OCI-LY1 (cell line): ENCODE measurements at regions not wholly inside any gene's neighbourhood (a gene's known extent, or its start where the extent isn't known, plus 50 kb on each side); places are given as distances from the start of the nearest gene placed in this dataset.

Source experiments
- H2AFZ ChIP-seq: fragments of 200-600 bp; sonication (generic), shearing (Covaris generic); 2 replicates; pipeline ENCODE4 v1.6.0; 2014; ENCODE audit warnings: antibody characterized with exemption, mild to moderate bottlenecking, low read length
- H3F3A ChIP-seq: fragments of 200-600 bp; sonication (generic), shearing (Covaris generic); 2 replicates; pipeline ENCODE4 v1.6.0; 2014; ENCODE audit warnings: mild to moderate bottlenecking, antibody characterized with exemption, low read length, moderate library complexity; ENCODE audit not compliant: insufficient read depth
- H3K27ac ChIP-seq: fragments of 200-600 bp; sonication (generic); 2 replicates; pipeline ENCODE4 v1.5.1; 2014; ENCODE audit warnings: low read length, mixed run types, mild to moderate bottlenecking, low read depth; ENCODE audit not compliant: poor library complexity, severe bottlenecking
- H3K27me3 ChIP-seq: fragments of 200-600 bp; sonication (generic); 2 replicates; pipeline ENCODE4 v1.6.0; 2014; ENCODE audit warnings: antibody characterized with exemption, mild to moderate bottlenecking, low read length, moderate library complexity; ENCODE audit not compliant: insufficient read depth
- H3K36me3 ChIP-seq: fragments of 200-600 bp; sonication (generic); 2 replicates; pipeline ENCODE4 v1.6.1; 2014; ENCODE audit warnings: mild to moderate bottlenecking, antibody characterized with exemption, low read length, moderate library complexity, mixed read lengths; ENCODE audit not compliant: insufficient read depth
- H3K4me1 ChIP-seq: fragments of 200-600 bp; sonication (generic); 2 replicates; pipeline ENCODE4 v1.5.1; 2014; ENCODE audit warnings: mild to moderate bottlenecking, low read length, moderate library complexity; ENCODE audit not compliant: insufficient read depth, severe bottlenecking
- H3K4me2 ChIP-seq: fragments of 200-600 bp; sonication (generic), shearing (Covaris generic); 2 replicates; pipeline ENCODE4 v1.6.1; 2014; ENCODE audit warnings: low read length
- H3K4me3 ChIP-seq: fragments of 200-600 bp; sonication (generic); 2 replicates; pipeline ENCODE4 v1.5.1; 2014; ENCODE audit warnings: low read length, low read depth, mild to moderate bottlenecking, mixed read lengths; ENCODE audit not compliant: poor library complexity, severe bottlenecking
- H3K79me2 ChIP-seq: fragments of 200-600 bp; shearing (Covaris generic); 2 replicates; pipeline ENCODE4 v1.6.1; 2016; ENCODE audit warnings: mixed run types, low read length, mixed read lengths; ENCODE audit not compliant: insufficient read depth
- H3K9ac ChIP-seq: fragments of 200-600 bp; sonication (generic), shearing (Covaris generic); 2 replicates; pipeline ENCODE4 v1.6.1; 2014; ENCODE audit warnings: mild to moderate bottlenecking, low read length, mixed read lengths
- H3K9me2 ChIP-seq: fragments of 200-600 bp; sonication (generic), shearing (Covaris generic); 2 replicates; pipeline ENCODE4 v1.6.1; 2014; ENCODE audit warnings: low read depth, mild to moderate bottlenecking, low read length, mixed read lengths
- H3K9me3 ChIP-seq: fragments of 200-600 bp; shearing (Covaris generic); 2 replicates; pipeline ENCODE4 v1.6.1; 2014; ENCODE audit warnings: low read length, mixed read lengths
- H4K20me1 ChIP-seq: fragments of 200-600 bp; sonication (generic), shearing (Covaris generic); 2 replicates; pipeline ENCODE4 v1.6.0; 2016; ENCODE audit warnings: mild to moderate bottlenecking, low read length; ENCODE audit not compliant: insufficient read depth
- EZH2 ChIP-seq: fragments of 200-600 bp; sonication (generic), shearing (Covaris generic); IDR thresholded peaks from 2 replicates; pipeline ENCODE4 v1.8.0; 2017; ENCODE audit warnings: borderline replicate concordance, mixed run types, mild to moderate bottlenecking, antibody characterized with exemption, low read length, moderate library complexity, mixed read lengths

GRCh38 chr9:81877047-81877446, 51.2 kb upstream of the SPATA31D4 start:
- Histone ChIP-seq H4K20me1 (no peaks in the 10 kb centered on the region), H3K4me1 (no peaks in the 10 kb centered on the region), H3K9me3 (no peaks in the 10 kb centered on the region), H3F3A (no peaks in the 10 kb centered on the region), H3K27ac (no peak overlapping the region), H3K79me2 (no peaks in the 10 kb centered on the region), H3K4me2 (no peak overlapping the region), H3K9ac (no peak overlapping the region), H3K27me3 (no peaks in the 10 kb centered on the region), H3K9me2 (no peaks in the 10 kb centered on the region), H2AFZ (no peak overlapping the region), H3K36me3 (no peaks in the 10 kb centered on the region), H3K4me3 (no peak overlapping the region)
- TF ChIP-seq EZH2: no peak
